Liver (tissue), 8 donors: ENCODE measurements at regions not wholly inside any gene's neighbourhood (a gene's known extent, or its start where the extent isn't known, plus 50 kb on each side); places are given as distances from the start of the nearest gene placed in this dataset.

ENCODE experiments used
- DNase-seq: peaks from one replicate; pipeline ENCODE4 v3.0.0-alpha.2; 2017; ENCODE audit warnings: low spot score
- H3K27ac ChIP-seq, 2 donors: one replicate each; pipeline ENCODE4 v1.7.0; 2013; ENCODE audit warnings: inconsistent platforms in 2 of 2, low read length in 2 of 2, control low read depth in 1 of 2, low read depth in 1 of 2, mild to moderate bottlenecking in 1 of 2
- H3K27me3 ChIP-seq, 4 donors: one replicate each; pipeline versions ENCODE4 v1.6.1 to v1.7.0; 2013; ENCODE audit warnings: low read length in 3 of 4, inconsistent platforms in 1 of 4, mild to moderate bottlenecking in 1 of 4, moderate library complexity in 1 of 4; ENCODE audit not compliant: control insufficient read depth in 4 of 4, insufficient read depth in 4 of 4
- H3K36me3 ChIP-seq, 4 donors: one replicate each; pipeline versions ENCODE4 v1.6.1 to v1.7.0; 2013; ENCODE audit warnings: low read length in 3 of 4, mild to moderate bottlenecking in 3 of 4, low read depth in 1 of 4, moderate library complexity in 1 of 4; ENCODE audit not compliant: control insufficient read depth in 4 of 4, insufficient read depth in 3 of 4
- H3K4me1 ChIP-seq, 4 donors: one replicate each; pipeline versions ENCODE4 v1.6.1 to v1.7.0; 2013; ENCODE audit warnings: low read length in 3 of 4, mild to moderate bottlenecking in 3 of 4, moderate library complexity in 1 of 4; ENCODE audit not compliant: control insufficient read depth in 4 of 4, insufficient read depth in 4 of 4
- H3K4me3 ChIP-seq, 3 donors: one replicate each; pipeline versions ENCODE4 v1.6.1 to v1.7.0; 2013; ENCODE audit warnings: low read length in 3 of 3, control low read depth in 1 of 3, low read depth in 1 of 3, mild to moderate bottlenecking in 1 of 3
- H3K9ac ChIP-seq, 2 donors: one replicate each; pipeline ENCODE4 v1.7.0; 2013; ENCODE audit warnings: low read length in 2 of 2, mild to moderate bottlenecking in 2 of 2, moderate library complexity in 2 of 2, control low read depth in 1 of 2, low read depth in 1 of 2
- H3K9me3 ChIP-seq, 4 donors: one replicate each; pipeline versions ENCODE4 v1.6.1 to v1.7.0; 2013; ENCODE audit warnings: low read length in 3 of 4; ENCODE audit not compliant: control insufficient read depth in 4 of 4
- ATF3 ChIP-seq: IDR thresholded peaks from 2 replicates; pipeline ENCODE4 v1.6.1; 2016; ENCODE audit warnings: antibody characterized with exemption
- CTCF ChIP-seq: fragments of 150-350 bp; IDR thresholded peaks from 2 replicates; pipeline ENCODE4 v1.5.1; 2017; ENCODE audit warnings: improper control_type of control experiment, low read depth, low read length; ENCODE audit not compliant: missing input control
- FOXA1 ChIP-seq: IDR thresholded peaks from 2 replicates; pipeline ENCODE4 v1.6.1; 2016; ENCODE audit warnings: antibody characterized with exemption
- FOXA2 ChIP-seq: IDR thresholded peaks from 2 replicates; pipeline ENCODE4 v1.6.1; 2016; ENCODE audit warnings: antibody characterized with exemption
- GABPA ChIP-seq, 2 donors: IDR thresholded peaks in 1 of 2; conservative IDR thresholded peaks in 1 of 2; 2 replicates each; pipeline ENCODE4 v1.6.1; 2016; ENCODE audit warnings: antibody characterized with exemption in 2 of 2, mild to moderate bottlenecking in 1 of 2, moderate library complexity in 1 of 2
- HNF4A ChIP-seq, 2 donors: conservative IDR thresholded peaks; 2 replicates each; pipeline ENCODE4 v1.6.1; 2016; ENCODE audit warnings: antibody characterized with exemption in 2 of 2, mild to moderate bottlenecking in 2 of 2
- HNF4G ChIP-seq: IDR thresholded peaks from 2 replicates; pipeline ENCODE4 v1.6.1; 2016; ENCODE audit warnings: antibody characterized with exemption
- JUND ChIP-seq, 2 donors: IDR thresholded peaks; 2 replicates each; pipeline ENCODE4 v1.6.1; 2016; ENCODE audit warnings: antibody characterized with exemption in 2 of 2
- MAX ChIP-seq: IDR thresholded peaks from 2 replicates; pipeline ENCODE4 v1.6.1; 2016; ENCODE audit warnings: antibody characterized with exemption
- NR2F2 ChIP-seq: IDR thresholded peaks from 2 replicates; pipeline ENCODE4 v1.6.1; 2016; ENCODE audit warnings: antibody characterized with exemption
- RAD21 ChIP-seq, 2 donors: IDR thresholded peaks; 2 replicates each; pipeline ENCODE4 v1.6.1; 2016; ENCODE audit warnings: antibody characterized with exemption in 2 of 2, mild to moderate bottlenecking in 2 of 2
- REST ChIP-seq: IDR thresholded peaks from 2 replicates; pipeline ENCODE4 v1.6.1; 2016; ENCODE audit warnings: antibody characterized with exemption, mild to moderate bottlenecking
- RXRA ChIP-seq, 2 donors: IDR thresholded peaks; 2 replicates each; pipeline ENCODE4 v1.6.1; 2017 to 2018; ENCODE audit warnings: antibody characterized with exemption in 2 of 2, mild to moderate bottlenecking in 1 of 2
- SP1 ChIP-seq: IDR thresholded peaks from 2 replicates; pipeline ENCODE4 v1.6.1; 2018; ENCODE audit warnings: antibody characterized with exemption, mild to moderate bottlenecking
- TAF1 ChIP-seq: conservative IDR thresholded peaks from 2 replicates; pipeline ENCODE4 v1.6.1; 2016; ENCODE audit warnings: antibody characterized with exemption, mild to moderate bottlenecking
- YY1 ChIP-seq: IDR thresholded peaks from 2 replicates; pipeline ENCODE4 v1.6.1; 2016; ENCODE audit warnings: antibody characterized with exemption, mild to moderate bottlenecking
- ZBTB33 ChIP-seq: IDR thresholded peaks from 2 replicates; pipeline ENCODE4 v1.6.1; 2016; ENCODE audit warnings: antibody characterized with exemption
- WGBS: extraction: QIAGEN DNeasy Blood & Tissue Kit; methylation state at CpG from one replicate; pipeline ENCODE4 v1.1.7; 2013; 5-methylcytosine and 5-hydroxymethylcytosine counted together
- donor health status: healthy.
- donor health status: healthy.
- donor health status: healthy.
- donor health status: healthy.
- donor health status: healthy.

GRCh38 chr2:174663550-174663949 lies 65.9 kb upstream of the WIPF1 start:
- TF ChIP-seq RAD21 (IDR thresholded peaks at IDR 0.05) (no peak), FOXA1 (no peak), CTCF (no peak), MAX (no peak), JUND (IDR thresholded peaks at IDR 0.05) (no peak), SP1 (no peak), GABPA (IDR thresholded peaks at IDR 0.05 in 1 of 2, conservative IDR thresholded peaks at IDR 0.05 in 1 of 2) (no peak), NR2F2 (no peak), ZBTB33 (no peak), ATF3 (no peak), HNF4G (no peak)
- Histone ChIP-seq H3K4me3 (no peak overlapping the region), H3K27ac (no peak overlapping the region), H3K9ac (no peak overlapping the region), H3K36me3 (no peaks in the 10 kb centered on the region), H3K4me1 (peaks cover 0 to 5% (median 0%) of the 10 kb centered on the region in 4 donors), H3K27me3 (no peaks in the 10 kb centered on the region), H3K9me3 (no peaks in the 10 kb centered on the region)
- WGBS, result 70% methylated on average over 7 of the region's 7 CpGs
- DNase-seq, result no peak

- no peaks in the 10 kb centered on the region for H3K27me3 ChIP-seq
- WGBS, result 74% methylated on average over 3 of the region's 3 CpGs
- TF ChIP-seq TAF1 (no peak), RXRA (IDR thresholded peaks at IDR 0.05) (no peak), JUND (IDR thresholded peaks at IDR 0.05) (no peak), REST (no peak), ZBTB33 (no peak), FOXA1 (no peak), RAD21 (IDR thresholded peaks at IDR 0.05) (no peak), FOXA2 (no peak), HNF4A (conservative IDR thresholded peaks at IDR 0.05) (no peak), MAX (no peak), ATF3 (no peak), NR2F2 (no peak), GABPA (IDR thresholded peaks at IDR 0.05 in 1 of 2, conservative IDR thresholded peaks at IDR 0.05 in 1 of 2) (no peak), YY1 (no peak)
- H3K9ac ChIP-seq, result no peak overlapping the region
- H3K36me3 ChIP-seq, result no peaks in the 10 kb centered on the region
- H3K4me3 ChIP-seq, result no peak overlapping the region
- peaks cover 0 to 5% (median 0%) of the 10 kb centered on the region in 4 donors for H3K4me1 ChIP-seq
- DNase-seq, result no peak
- H3K27ac ChIP-seq, result no peak overlapping the region
- no peaks in the 10 kb centered on the region for H3K9me3 ChIP-seq
Observed at GRCh38 chr2:174662859-174663258, 65.3 kb upstream of the WIPF1 start.
